LoVo (cell line): ENCODE measurements at regions not wholly inside any gene's neighbourhood (a gene's known extent, or its start where the extent isn't known, plus 50 kb on each side); places are given as distances from the start of the nearest gene placed in this dataset.

Experiments used
- DNase-seq: peaks from one replicate; pipeline ENCODE4 v3.0.0-alpha.2; 2016; ENCODE audit warnings: low spot score

DNA sequence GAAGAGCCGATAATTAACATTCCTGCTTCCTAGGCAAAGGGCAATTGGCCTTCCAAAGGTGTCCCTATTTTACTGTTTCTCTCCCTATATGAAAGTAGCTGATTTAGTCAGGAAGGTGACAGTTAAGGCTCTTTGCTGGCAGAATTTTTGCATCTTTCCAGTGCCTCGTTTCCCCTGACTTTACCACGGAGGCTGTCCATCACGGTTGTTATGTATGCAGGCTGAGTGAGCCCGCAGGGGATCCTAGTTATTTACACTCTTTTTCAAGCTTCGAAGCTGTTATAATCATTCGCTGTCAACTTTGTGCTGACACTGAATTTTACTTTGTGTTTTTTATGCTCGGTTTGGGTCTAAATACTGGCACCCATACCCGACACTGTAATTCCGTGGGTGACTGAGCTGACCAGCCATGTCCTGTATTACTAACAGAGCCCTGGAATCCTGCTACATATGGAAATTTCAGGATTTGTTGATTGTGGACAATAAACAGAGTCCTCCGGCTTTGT, 713.8 kb upstream of the FANCL start:
- no peak for DNase-seq

- no peak for DNase-seq
Measured at GRCh38 chr2:58951722-58952121, 710.6 kb upstream of the FANCL start.

- DNase-seq, result no peak
Measured at GRCh38 chr2:58950795-58951462, 709.8 kb upstream of the FANCL start.

DNA sequence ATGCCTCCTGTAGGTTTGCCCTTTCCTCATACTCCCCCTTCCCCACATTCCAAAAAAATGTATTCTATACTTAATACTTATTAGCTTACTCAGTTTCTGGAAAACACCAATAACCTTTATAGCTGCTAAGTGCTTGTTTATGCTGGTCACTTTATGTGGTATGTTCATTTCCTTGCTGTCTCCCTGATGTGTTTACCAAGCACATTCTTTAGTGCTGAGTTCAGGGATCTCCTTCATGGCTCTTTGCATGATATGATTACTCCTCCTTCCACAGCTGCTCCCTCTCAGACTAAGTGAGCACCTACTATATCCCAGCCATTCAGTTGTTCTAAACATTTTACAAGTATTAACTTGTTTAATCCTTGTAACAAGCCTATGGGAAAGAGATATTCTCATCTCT, 698.3 kb upstream of the FANCL start:
- no peak for DNase-seq

GRCh38 chr2:58938988-58939387, 697.9 kb upstream of the FANCL start:
- no peak for DNase-seq

DNA sequence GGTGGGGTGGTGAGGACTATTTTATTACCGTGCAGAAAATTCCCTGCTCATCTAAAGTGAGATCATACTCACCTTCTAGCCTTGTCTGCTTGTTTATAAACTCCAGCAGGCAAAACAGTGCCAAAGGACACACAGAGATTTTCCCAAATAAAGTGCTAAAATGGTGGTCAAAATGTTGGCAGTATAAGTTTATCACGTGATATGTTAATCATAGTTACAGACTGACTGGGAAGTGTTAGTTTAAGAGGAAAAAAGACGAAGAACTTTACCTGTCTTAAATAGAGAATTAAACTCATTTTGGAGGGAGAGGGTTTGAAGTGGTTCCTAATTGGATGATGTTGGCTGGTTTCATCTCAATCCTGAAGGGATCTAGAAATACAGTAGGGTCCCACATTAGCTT, 691.7 kb upstream of the FANCL start:
- DNase-seq, result no peak

GRCh38 chr2:58930537-58930936, 689.4 kb upstream of the FANCL start:
- no peak for DNase-seq

DNA sequence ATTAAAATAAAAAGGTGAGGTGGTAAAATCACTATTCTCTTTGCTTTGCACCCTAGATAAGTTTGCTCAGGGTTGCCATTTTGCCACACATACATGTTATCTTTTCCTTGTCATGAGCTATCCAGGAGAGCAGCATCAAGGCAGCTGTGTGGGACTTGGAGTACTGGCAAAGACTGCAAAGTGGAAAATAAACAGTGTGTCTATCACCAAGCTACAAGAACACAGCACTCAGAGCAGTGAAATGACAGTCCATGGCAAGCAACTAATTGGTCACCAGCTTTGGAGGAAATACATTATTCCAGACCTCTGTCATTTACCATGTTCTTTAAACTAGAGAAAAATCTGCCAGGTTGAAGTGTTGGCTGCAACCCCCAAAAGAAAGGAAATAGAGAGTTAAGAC, 687.8 kb upstream of the FANCL start:
- no peak for DNase-seq

DNA sequence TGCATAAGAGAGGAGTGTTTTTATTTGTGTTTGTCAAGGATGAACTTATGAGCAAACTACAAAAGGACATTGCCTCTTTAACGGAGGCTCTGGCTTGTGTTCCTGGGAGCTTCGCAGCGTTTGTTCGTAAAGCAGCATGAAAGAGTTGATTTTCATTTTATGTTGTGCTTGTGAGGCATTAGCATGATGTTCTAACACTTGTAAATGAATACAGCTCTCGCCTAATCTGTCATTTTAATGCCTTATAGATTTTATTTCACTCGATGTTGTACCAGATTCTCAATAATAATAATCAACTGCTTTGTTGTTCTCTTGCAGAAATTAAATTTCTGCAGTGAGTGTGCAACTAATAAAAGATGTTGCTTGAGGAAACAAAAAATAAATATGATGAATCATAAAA, 687.3 kb upstream of the FANCL start:
- no peak for DNase-seq

GRCh38 chr2:58926112-58926511, 685.0 kb upstream of the FANCL start:
- DNase-seq, result no peak

- DNase-seq, result no peak
Measured at GRCh38 chr2:58925676-58926081, 684.6 kb upstream of the FANCL start.

- DNase-seq, result peak; percentile 36
Measured at GRCh38 chr2:58923869-58924268, 682.7 kb upstream of the FANCL start.

DNA sequence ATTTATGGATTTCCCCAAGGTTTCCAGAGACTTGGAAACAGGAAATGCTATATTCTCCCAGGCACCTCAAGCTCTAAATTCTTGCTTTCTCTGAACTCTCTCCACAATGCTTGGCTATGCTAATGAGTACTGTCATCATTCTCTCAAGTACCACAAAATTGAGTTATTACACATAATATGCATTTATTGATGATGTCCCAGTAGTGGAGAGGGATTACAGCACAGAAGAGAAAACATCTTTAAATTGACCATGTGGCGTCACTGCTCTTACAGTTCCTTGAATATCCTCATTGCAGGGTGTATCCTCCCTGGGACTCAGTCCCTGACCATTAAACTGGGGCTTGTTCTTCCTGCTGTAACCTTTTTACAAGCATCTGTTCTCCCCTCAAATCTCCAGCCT, 681.1 kb upstream of the FANCL start:
- no peak for DNase-seq

DNA sequence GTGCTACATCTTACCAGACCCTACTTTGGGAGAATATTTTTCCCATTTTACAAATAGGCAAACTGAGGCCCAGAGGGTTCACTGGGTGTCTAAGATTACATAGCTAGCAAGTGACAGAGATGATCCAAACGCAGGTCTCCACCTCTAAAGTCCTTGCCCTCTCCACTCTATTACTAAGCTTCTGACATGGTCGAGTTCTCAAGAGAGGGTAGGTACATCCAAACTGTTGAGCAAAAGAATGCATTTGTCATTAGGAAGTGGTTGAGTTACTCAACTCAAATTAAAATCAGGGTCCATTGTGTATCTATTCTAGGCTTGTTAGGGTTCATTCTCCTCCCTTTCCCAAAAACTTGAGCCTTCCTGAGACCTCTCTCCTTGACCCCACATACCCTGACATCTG, 680.6 kb upstream of the FANCL start:
- no peak for DNase-seq

DNA sequence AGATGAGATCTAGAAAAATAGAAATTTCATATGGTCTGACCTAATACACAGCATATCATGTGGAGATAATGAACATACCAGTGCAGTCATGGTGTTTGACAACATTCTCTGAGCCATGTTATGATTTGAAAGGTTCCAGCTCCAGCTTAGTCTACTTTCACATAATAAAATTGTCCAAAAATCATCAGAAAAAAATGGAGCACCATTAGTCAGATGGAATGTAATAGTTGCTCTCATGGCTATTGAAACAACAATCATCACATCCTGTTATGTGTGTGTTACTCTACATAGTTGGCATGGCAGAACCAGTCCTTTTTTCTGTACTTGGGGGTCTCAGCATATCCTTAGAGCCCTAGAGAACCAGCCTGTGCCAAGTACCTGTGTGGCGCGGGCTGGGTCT, 678.9 kb upstream of the FANCL start:
- no peak for DNase-seq

- DNase-seq, result no peak
Measured at GRCh38 chr2:58919316-58919715, 678.2 kb upstream of the FANCL start.

DNA sequence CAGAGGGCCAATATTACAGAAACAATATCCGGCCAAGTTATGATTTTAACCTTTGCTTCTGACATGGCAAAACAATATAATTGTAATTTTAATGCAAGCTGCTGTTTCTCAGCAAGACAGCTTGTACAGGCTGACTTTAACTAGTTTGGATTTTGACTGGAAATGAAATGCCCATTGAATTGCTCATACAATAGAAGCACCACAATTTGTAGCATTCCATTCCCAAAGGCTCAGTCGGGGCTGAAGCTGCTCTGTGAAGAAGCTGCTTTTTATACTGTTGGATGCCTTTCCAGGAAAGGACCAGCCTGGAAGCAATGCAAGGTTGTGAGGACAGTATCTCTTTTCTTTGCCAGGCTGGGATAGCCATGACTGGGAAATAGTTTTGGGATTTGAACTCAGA, 677.0 kb upstream of the FANCL start:
- no peak for DNase-seq

DNA sequence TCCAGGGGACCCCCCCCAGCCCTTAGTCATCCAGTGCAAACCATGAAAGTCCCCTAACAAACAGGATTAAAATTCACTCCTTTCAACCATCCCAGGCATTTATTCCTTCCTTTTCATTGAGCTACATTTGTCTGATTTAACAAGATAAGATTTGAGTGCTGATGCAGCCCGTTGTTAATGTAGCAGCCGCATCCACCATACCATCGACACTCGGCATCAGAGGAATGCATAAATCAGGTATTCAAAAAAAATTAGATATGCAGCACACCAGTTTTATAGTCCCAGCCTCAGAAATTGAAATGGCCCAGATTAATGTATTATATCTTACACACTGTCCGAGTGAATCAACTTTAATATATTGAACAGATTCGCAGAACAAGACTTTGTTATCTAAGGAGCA, 676.5 kb upstream of the FANCL start:
- DNase-seq, result no peak

DNA sequence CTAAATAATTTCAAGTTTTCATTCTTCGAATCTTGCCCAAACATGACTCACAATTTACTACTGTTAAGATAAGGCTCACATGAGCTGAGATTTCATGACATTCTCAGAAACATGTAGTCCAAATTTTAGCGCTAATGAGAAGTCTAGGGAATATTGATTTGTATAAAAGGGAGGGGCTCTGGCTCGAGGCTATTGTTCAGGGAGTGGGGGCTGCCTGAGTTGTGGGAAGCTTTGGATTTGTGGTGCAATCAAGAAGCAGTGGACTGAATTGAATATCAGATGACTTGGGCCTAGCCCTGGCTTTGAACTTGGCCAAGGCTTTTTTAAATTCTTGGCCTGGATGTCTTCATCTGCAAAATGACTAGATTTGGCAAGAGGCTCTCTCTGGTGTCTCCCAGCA, 674.9 kb upstream of the FANCL start:
- DNase-seq, result no peak

GRCh38 chr2:58914733-58915505, 673.8 kb upstream of the FANCL start:
- no peak for DNase-seq

GRCh38 chr2:58913082-58913726, 672.1 kb upstream of the FANCL start:
- no peak for DNase-seq

GRCh38 chr2:58911877-58912276, 670.8 kb upstream of the FANCL start:
- no peak for DNase-seq

DNA sequence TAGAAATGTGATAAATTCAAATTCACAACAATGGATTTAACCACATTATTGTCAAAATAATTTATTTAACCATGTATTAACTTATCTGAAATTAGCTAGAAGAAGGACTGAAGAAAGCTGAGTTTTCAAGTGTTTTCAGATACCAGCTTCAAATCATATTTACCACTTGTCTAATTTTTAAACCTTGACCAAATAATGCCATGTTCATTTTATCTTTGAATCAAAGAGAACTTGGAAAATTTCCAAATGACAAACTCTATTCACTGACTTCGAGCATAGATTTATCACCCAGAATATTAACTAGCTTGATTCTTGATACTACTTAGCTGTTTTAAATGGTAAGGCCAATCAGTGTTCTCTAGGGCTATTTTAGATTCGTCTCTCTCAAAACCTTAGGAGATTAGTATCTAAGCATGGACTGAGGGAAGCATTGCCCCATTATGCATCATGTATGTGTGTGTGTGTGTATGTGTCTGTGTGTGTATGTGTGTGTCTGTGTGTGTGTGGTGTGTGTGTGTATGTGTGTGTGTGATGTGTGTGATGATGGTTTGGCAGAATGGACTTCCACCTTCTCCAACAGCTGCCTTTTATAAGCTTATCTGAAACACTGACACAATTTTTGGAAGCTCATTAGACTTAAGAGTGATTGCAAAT, 667.5 kb upstream of the FANCL start:
- DNase-seq, result no peak
